Effector memory CD8-positive, alpha-beta T cell (primary cell): ENCODE measurements at regions not wholly inside any gene's neighbourhood (a gene's known extent, or its start where the extent isn't known, plus 50 kb on each side); places are given as distances from the start of the nearest gene placed in this dataset.

Experiments
- ATAC-seq: fragments of 150-1000 bp; cut with Tn5 transposase; replicated peaks from 2 replicates; pipeline ENCODE4 v1.10.0; 2021; ENCODE audit warnings: mild to moderate bottlenecking, moderate library complexity
- DNase-seq, 3 experiments: peaks; one replicate each; pipeline ENCODE4 v3.0.0; 2021
- H3K27ac Mint-ChIP-seq, 2 donors: one replicate each; pipeline ENCODE4 v1.8.0; 2022; ENCODE audit warnings: mild to moderate bottlenecking in 2 of 2, mixed read lengths in 2 of 2, moderate library complexity in 2 of 2
- H3K27me3 Mint-ChIP-seq, 2 donors: one replicate each; pipeline ENCODE4 v1.8.0; 2022; ENCODE audit warnings: mixed read lengths in 2 of 2
- H3K36me3 Mint-ChIP-seq: one replicate; pipeline ENCODE4 v1.8.0; 2022; ENCODE audit warnings: mild to moderate bottlenecking, moderate library complexity, mixed read lengths; ENCODE audit not compliant: insufficient read depth
- H3K4me1 Mint-ChIP-seq, 2 donors: one replicate each; pipeline ENCODE4 v1.8.0; 2022; ENCODE audit warnings: low read depth in 2 of 2, mixed read lengths in 2 of 2
- H3K4me3 Mint-ChIP-seq, 2 donors: one replicate each; pipeline ENCODE4 v1.8.0; 2022; ENCODE audit warnings: mild to moderate bottlenecking in 2 of 2, mixed read lengths in 2 of 2, moderate library complexity in 2 of 2
- H3K9me3 Mint-ChIP-seq, 2 donors: one replicate each; pipeline ENCODE4 v1.8.0; 2022; ENCODE audit warnings: mixed read lengths in 2 of 2

- Mint-ChIP-seq H3K27me3 (peaks cover 12% of the 10 kb centered on the region in 2 donors), H3K36me3 (no peaks in the 10 kb centered on the region), H3K4me3 (no peak overlapping the region), H3K4me1 (peaks cover 4 to 11% of the 10 kb centered on the region in 2 donors), H3K9me3 (peaks cover 0 to 1% of the 10 kb centered on the region in 2 donors), H3K27ac (no peak overlapping the region)
- DNase-seq = no peak
- ATAC-seq = no peak
Measured at GRCh38 chr1:100616121-100616621, 78.2 kb downstream of the GPR88 start.

- peaks cover 12% of the 10 kb centered on the region in 2 donors for H3K27me3 Mint-ChIP-seq
- H3K27ac Mint-ChIP-seq = no peak overlapping the region
- DNase-seq = no peak
- H3K9me3 Mint-ChIP-seq = peaks cover 0 to 1% of the 10 kb centered on the region in 2 donors
- no peak overlapping the region for H3K4me3 Mint-ChIP-seq
- no peaks in the 10 kb centered on the region for H3K4me1 Mint-ChIP-seq
- no peak for ATAC-seq
- no peaks in the 10 kb centered on the region for H3K36me3 Mint-ChIP-seq
Measured at GRCh38 chr1:100622037-100622436, 84.1 kb downstream of the GPR88 start.

GRCh38 chr1:100622506-100622905, 84.6 kb downstream of the GPR88 start:
- Mint-ChIP-seq H3K4me3 (no peak overlapping the region), H3K9me3 (peaks cover 0 to 1% of the 10 kb centered on the region in 2 donors), H3K27me3 (peaks cover 12% of the 10 kb centered on the region in 2 donors), H3K36me3 (no peaks in the 10 kb centered on the region), H3K4me1 (no peaks in the 10 kb centered on the region), H3K27ac (no peak overlapping the region)
- DNase-seq = no peak
- no peak for ATAC-seq

GRCh38 chr1:100622966-100623762, 85.2 kb downstream of the GPR88 start:
- Mint-ChIP-seq H3K4me3 (no peak overlapping the region), H3K27ac (no peak overlapping the region), H3K9me3 (peaks cover 0 to 1% of the 10 kb centered on the region in 2 donors), H3K4me1 (no peaks in the 10 kb centered on the region), H3K36me3 (no peaks in the 10 kb centered on the region), H3K27me3 (peaks cover 10 to 12% of the 10 kb centered on the region in 2 donors)
- DNase-seq (no peak), ATAC-seq (no peak)

- ATAC-seq (no peak), DNase-seq (no peak)
- no peaks in the 10 kb centered on the region for H3K27me3 Mint-ChIP-seq
- H3K4me1 Mint-ChIP-seq = no peaks in the 10 kb centered on the region
- no peaks in the 10 kb centered on the region for H3K9me3 Mint-ChIP-seq
- no peak overlapping the region for H3K4me3 Mint-ChIP-seq
- H3K27ac Mint-ChIP-seq = no peak overlapping the region
- H3K36me3 Mint-ChIP-seq = no peaks in the 10 kb centered on the region
Measured at GRCh38 chr1:100624886-100625610, 87.1 kb downstream of the GPR88 start.

GRCh38 chr1:100626397-100626796, 88.5 kb downstream of the GPR88 start:
- Mint-ChIP-seq H3K9me3 (no peaks in the 10 kb centered on the region), H3K36me3 (no peaks in the 10 kb centered on the region)

GRCh38 chr1:100627054-100627716, 89.2 kb downstream of the GPR88 start:
- no peaks in the 10 kb centered on the region for H3K9me3 Mint-ChIP-seq
- DNase-seq = no peak

More at GRCh38 chr1:100626397-100626796, 88.5 kb downstream of the GPR88 start:
- DNase-seq (no peak), ATAC-seq (no peak)
- H3K4me3 Mint-ChIP-seq = no peak overlapping the region
- H3K27me3 Mint-ChIP-seq = peaks cover 0 to 12% of the 10 kb centered on the region in 2 donors
- no peak overlapping the region for H3K27ac Mint-ChIP-seq
- peaks cover 0 to 5% of the 10 kb centered on the region in 2 donors for H3K4me1 Mint-ChIP-seq

GRCh38 chr1:100627936-100628335, 90.0 kb downstream of the GPR88 start:
- Mint-ChIP-seq H3K9me3 (no peaks in the 10 kb centered on the region), H3K27ac (no peak overlapping the region), H3K36me3 (no peaks in the 10 kb centered on the region), H3K4me1 (peaks cover 0 to 5% of the 10 kb centered on the region in 2 donors), H3K27me3 (peaks cover 0 to 12% of the 10 kb centered on the region in 2 donors), H3K4me3 (no peak overlapping the region)
- DNase-seq (no peak), ATAC-seq (no peak)

More at GRCh38 chr1:100627054-100627716, 89.2 kb downstream of the GPR88 start:
- no peak overlapping the region for H3K27ac Mint-ChIP-seq
- H3K4me3 Mint-ChIP-seq = no peak overlapping the region
- H3K36me3 Mint-ChIP-seq = no peaks in the 10 kb centered on the region
- peaks cover 0 to 12% of the 10 kb centered on the region in 2 donors for H3K27me3 Mint-ChIP-seq
- no peak for ATAC-seq
- H3K4me1 Mint-ChIP-seq = peaks cover 0 to 5% of the 10 kb centered on the region in 2 donors

GRCh38 chr1:100628631-100629081, 90.7 kb downstream of the GPR88 start:
- no peaks in the 10 kb centered on the region for H3K36me3 Mint-ChIP-seq
- H3K4me1 Mint-ChIP-seq = peaks cover 0 to 5% of the 10 kb centered on the region in 2 donors
- DNase-seq (no peak), ATAC-seq (no peak)
- no peak overlapping the region for H3K27ac Mint-ChIP-seq
- H3K4me3 Mint-ChIP-seq = no peak overlapping the region
- H3K9me3 Mint-ChIP-seq = no peaks in the 10 kb centered on the region
- H3K27me3 Mint-ChIP-seq = peaks cover 0 to 12% of the 10 kb centered on the region in 2 donors

- no peak overlapping the region for H3K27ac Mint-ChIP-seq
- H3K9me3 Mint-ChIP-seq = no peaks in the 10 kb centered on the region
- H3K4me1 Mint-ChIP-seq = peaks cover 0 to 5% of the 10 kb centered on the region in 2 donors
- no peak overlapping the region for H3K4me3 Mint-ChIP-seq
- ATAC-seq (no peak), DNase-seq (no peak)
- peaks cover 0 to 12% of the 10 kb centered on the region in 2 donors for H3K27me3 Mint-ChIP-seq
- H3K36me3 Mint-ChIP-seq = no peaks in the 10 kb centered on the region
Measured at GRCh38 chr1:100629391-100629790, 90.2 kb upstream of the VCAM1 start.

GRCh38 chr1:100631015-100631551, 88.5 kb upstream of the VCAM1 start:
- no peak overlapping the region for H3K27ac Mint-ChIP-seq
- H3K9me3 Mint-ChIP-seq = no peaks in the 10 kb centered on the region
- DNase-seq (no peak), ATAC-seq (no peak)
- peaks cover 0 to 5% of the 10 kb centered on the region in 2 donors for H3K4me1 Mint-ChIP-seq
- no peak overlapping the region for H3K4me3 Mint-ChIP-seq
- H3K36me3 Mint-ChIP-seq = no peaks in the 10 kb centered on the region
- peaks cover 9 to 12% of the 10 kb centered on the region in 2 donors for H3K27me3 Mint-ChIP-seq

- H3K4me1 Mint-ChIP-seq = peaks cover 0 to 2% of the 10 kb centered on the region in 2 donors
Measured at GRCh38 chr1:100642826-100643225, 76.7 kb upstream of the VCAM1 start.

More at GRCh38 chr1:100642826-100643225, 76.7 kb upstream of the VCAM1 start:
- H3K36me3 Mint-ChIP-seq = no peaks in the 10 kb centered on the region
- H3K27me3 Mint-ChIP-seq = peaks cover 25 to 40% of the 10 kb centered on the region in 2 donors
- H3K4me3 Mint-ChIP-seq = no peak overlapping the region
- ATAC-seq (no peak), DNase-seq (no peak)
- no peaks in the 10 kb centered on the region for H3K9me3 Mint-ChIP-seq
- H3K27ac Mint-ChIP-seq = no peak overlapping the region
